ENCODE measurements at regions not wholly inside any gene's neighbourhood (a gene's known extent, or its start where the extent isn't known, plus 50 kb on each side); places are given as distances from the start of the nearest gene placed in this dataset.
"Not testable (repeated sequence)": the region's sequence is repeated elsewhere in the genome, so short reads cannot be mapped to it uniquely, and the experiment has no call there.

GRCh38 chr9:1875251-1875851 lies 139.8 kb upstream of the SMARCA2 start:
- DNase-seq (ENCODE audit: low read depth in 2 of 2): no peak

GRCh38 chr9:1875921-1876448 lies 139.2 kb upstream of the SMARCA2 start:
- DNase-seq (ENCODE audit: low read depth in 2 of 2): peak in 1 of 2 donors; percentile 69

- no peak for DNase-seq (ENCODE audit: low read depth in 2 of 2)
These were observed 138.2 kb upstream of the SMARCA2 start for GRCh38 chr9:1876891-1877496.

GRCh38 chr9:1877951-1878350 lies 137.2 kb upstream of the SMARCA2 start:
- no peak for DNase-seq (ENCODE audit: low read depth in 2 of 2)

- DNase-seq (ENCODE audit: low read depth in 2 of 2): no peak
These were observed 136.3 kb upstream of the SMARCA2 start for GRCh38 chr9:1878811-1879210.

GRCh38 chr9:1879501-1879900 lies 135.6 kb upstream of the SMARCA2 start:
- no peak for DNase-seq (ENCODE audit: low read depth in 2 of 2)

GRCh38 chr9:1880038-1880565 lies 135.0 kb upstream of the SMARCA2 start:
- no peak for DNase-seq (ENCODE audit: low read depth in 2 of 2)

- DNase-seq (ENCODE audit: low read depth in 2 of 2): no peak
These were observed 133.3 kb upstream of the SMARCA2 start for GRCh38 chr9:1881708-1882295.

GRCh38 chr9:1882711-1883403 lies 132.3 kb upstream of the SMARCA2 start:
- DNase-seq (ENCODE audit: low read depth in 2 of 2): no peak

GRCh38 chr9:1890201-1890600 lies 124.9 kb upstream of the SMARCA2 start:
- DNase-seq (ENCODE audit: low read depth in 2 of 2): no peak

GRCh38 chr9:1890816-1891215 lies 124.3 kb upstream of the SMARCA2 start:
- DNase-seq (ENCODE audit: low read depth in 2 of 2): no peak

- not testable (repeated sequence) for DNase-seq (ENCODE audit: low read depth in 2 of 2)
These were observed 112.0 kb upstream of the SMARCA2 start for GRCh38 chr9:1903080-1903704.

- no peak for DNase-seq (ENCODE audit: low read depth in 2 of 2)
These were observed 107.7 kb upstream of the SMARCA2 start for GRCh38 chr9:1907465-1907864.

- DNase-seq (ENCODE audit: low read depth in 2 of 2): no peak
These were observed 105.8 kb upstream of the SMARCA2 start for GRCh38 chr9:1909322-1909721.

GRCh38 chr9:1910269-1910811 lies 104.8 kb upstream of the SMARCA2 start:
- no peak for DNase-seq (ENCODE audit: low read depth in 2 of 2)

- no peak for DNase-seq (ENCODE audit: low read depth in 2 of 2)
These were observed 101.4 kb upstream of the SMARCA2 start for GRCh38 chr9:1913631-1914330.

GRCh38 chr9:1916095-1916494 lies 99.1 kb upstream of the SMARCA2 start:
- no peak for DNase-seq (ENCODE audit: low read depth in 2 of 2)

- no peak for DNase-seq (ENCODE audit: low read depth in 2 of 2)
These were observed 98.5 kb upstream of the SMARCA2 start for GRCh38 chr9:1916655-1917054.

GRCh38 chr9:1917396-1917935 lies 97.7 kb upstream of the SMARCA2 start:
- no peak for DNase-seq (ENCODE audit: low read depth in 2 of 2)

GRCh38 chr9:1918108-1918507 lies 97.0 kb upstream of the SMARCA2 start:
- no peak for DNase-seq (ENCODE audit: low read depth in 2 of 2)

- no peak for DNase-seq (ENCODE audit: low read depth in 2 of 2)
These were observed 96.5 kb upstream of the SMARCA2 start for GRCh38 chr9:1918622-1919021.

Data from stimulated activated CD4-positive, alpha-beta T cell treated with anti-CD3 and anti-CD28 coated beads, Interleukin-1b, Interleukin-23, amount 100 ng/mL, for 4 hours (primary cell).